Spleen (tissue), 11 donors: ENCODE measurements at regions not wholly inside any gene's neighbourhood (a gene's known extent, or its start where the extent isn't known, plus 50 kb on each side); places are given as distances from the start of the nearest gene placed in this dataset.

Experiments used
- DNase-seq: peaks from one replicate; pipeline ENCODE4 v3.0.0-alpha.2; 2020
- H3K27ac ChIP-seq, 8 donors: fragments of 200-600 bp; sonication (generic) in 7 of 8; 1 replicate in 4 of 8; 2 replicates in 4 of 8; pipeline versions ENCODE4 v1.5.0 to v1.8.0; 2016 to 2021; ENCODE audit warnings: inconsistent platforms in 4 of 8, mild to moderate bottlenecking in 4 of 8, moderate library complexity in 1 of 8
- H3K27me3 ChIP-seq, 7 donors: fragments of 200-600 bp; sonication (generic) in 6 of 7; replicated peaks in 1 of 7; 1 replicate in 4 of 7; 2 replicates in 3 of 7; pipeline versions ENCODE4 v1.5.0 to v1.8.0; 2016 to 2021; ENCODE audit warnings: inconsistent platforms in 3 of 7, mild to moderate bottlenecking in 1 of 7
- H3K36me3 ChIP-seq, 6 donors: fragments of 200-600 bp; sonication (generic) in 5 of 6; 1 replicate in 4 of 6; 2 replicates in 2 of 6; pipeline versions ENCODE4 v1.5.0 to v1.8.0; 2016 to 2021; ENCODE audit warnings: inconsistent platforms in 2 of 6
- H3K4me1 ChIP-seq, 6 donors: fragments of 200-600 bp; sonication (generic) in 5 of 6; 1 replicate in 3 of 6; 2 replicates in 3 of 6; pipeline versions ENCODE4 v1.5.0 to v1.8.0; 2016 to 2021; ENCODE audit warnings: inconsistent platforms in 3 of 6
- H3K4me3 ChIP-seq, 8 donors: fragments of 200-600 bp; sonication (generic) in 7 of 8; 1 replicate in 4 of 8; 2 replicates in 4 of 8; pipeline versions ENCODE4 v1.5.0 to v1.8.0; 2016 to 2021; ENCODE audit warnings: inconsistent platforms in 4 of 8, mild to moderate bottlenecking in 4 of 8, moderate library complexity in 2 of 8
- H3K9me3 ChIP-seq, 8 donors: fragments of 200-600 bp; sonication (generic) in 7 of 8; 1 replicate in 4 of 8; 2 replicates in 4 of 8; pipeline versions ENCODE4 v1.5.0 to v1.8.0; 2016 to 2021; ENCODE audit warnings: inconsistent platforms in 4 of 8
- CTCF ChIP-seq, 11 experiments: fragments of 200-600 bp in 7 of 11; fragments of 450-650 bp in 4 of 11; sonication (generic) in 4 of 11; IDR thresholded peaks in 8 of 11; conservative IDR thresholded peaks in 3 of 11; 1 replicate in 7 of 11; 2 replicates in 4 of 11; pipeline versions ENCODE4 v1.4.0 to v1.8.0; 2016 to 2021; ENCODE audit warnings: antibody characterized with exemption in 11 of 11, inconsistent platforms in 4 of 11, mild to moderate bottlenecking in 1 of 11
- POLR2A ChIP-seq, 3 donors: fragments of 450-650 bp; IDR thresholded peaks; one replicate each; pipeline ENCODE4 v1.5.1; 2017; ENCODE audit warnings: antibody characterized with exemption in 3 of 3, mild to moderate bottlenecking in 1 of 3
- POLR2AphosphoS5 ChIP-seq, 3 donors: sonication (generic); formaldehyde crosslinking; IDR thresholded peaks; one replicate each; pipeline ENCODE4 v1.5.1; 2017; ENCODE audit warnings: antibody characterized with exemption in 3 of 3
- WGBS, 5 donors: extraction: QIAGEN DNeasy Blood & Tissue Kit in 3 of 5; methylation state at CpG; one replicate each; pipeline versions ENCODE4 v1.1.5 to v1.1.7; 2013 to 2018; 5-methylcytosine and 5-hydroxymethylcytosine counted together
- intact Hi-C: fragments of 100-400 bp; cut with DNase I; formaldehyde crosslinking; loops from one replicate; pipeline ENCODE4 v1.15.0; 2023; ENCODE audit warnings: low total_unique reads
- donor health status: healthy with polysubstance abuse.
- donor health status: DM: no; HTN: no; CAD: no; lungs with moderate emphysema.
- donor health status: DM: no; HTN: no; CAD: no.
- donor health status: Bipolar disorder and iron deficiency.
- donor health status: healthy.
- donor health status: DM: no; HTN: no; CAD: no.
- donor health status: DM: yes; HTN: yes; CAD: no.

GRCh38 chr3:22372292-22373062, 621.5 kb upstream of the ZNF385D start:
- H3K9me3 ChIP-seq = no peaks in the 10 kb centered on the region
- H3K4me3 ChIP-seq = peak overlapping the region in 4 of 8 donors; percentile 2 to 26 (median 12)
- intact Hi-C loops = no loop called here
- peak; percentile 62 for DNase-seq
- H3K4me1 ChIP-seq = peaks cover 0 to 11% (median 3%) of the 10 kb centered on the region in 6 donors
- H3K27ac ChIP-seq = no peak overlapping the region
- no peaks in the 10 kb centered on the region for H3K36me3 ChIP-seq
- TF ChIP-seq CTCF (IDR thresholded peaks at IDR 0.05 in 8 of 11, conservative IDR thresholded peaks at IDR 0.05 in 3 of 11) (no peak), POLR2AphosphoS5 (IDR thresholded peaks at IDR 0.05) (no peak), POLR2A (IDR thresholded peaks at IDR 0.05) (no peak)
- H3K27me3 ChIP-seq = peaks cover 0 to 32% (median 14%) of the 10 kb centered on the region in 7 donors
- 2 to 10% (median 3%) methylated on average over 40 to 74 of the region's 74 CpGs for WGBS, 5 donors

DNA sequence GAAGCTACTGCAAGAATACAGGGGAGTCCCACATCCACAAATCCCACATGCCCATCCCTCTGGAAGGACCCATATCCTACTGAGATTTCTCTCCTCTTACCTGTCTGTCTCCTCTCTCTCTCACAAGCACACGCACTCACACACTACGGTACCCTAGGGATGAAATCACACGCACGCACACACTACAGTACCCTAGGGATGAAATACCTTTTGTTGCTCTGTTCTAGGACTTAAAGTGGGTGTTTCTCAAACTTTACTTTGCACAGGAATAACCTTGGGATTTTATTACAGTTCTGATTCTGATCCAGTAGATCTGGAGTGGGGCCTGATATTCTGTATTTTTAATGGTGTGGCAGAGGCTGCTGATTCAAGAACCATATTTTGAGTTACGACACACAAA, 622.2 kb upstream of the ZNF385D start:
- Histone ChIP-seq H3K9me3 (no peaks in the 10 kb centered on the region), H3K4me1 (peaks cover 0 to 11% (median 3%) of the 10 kb centered on the region in 6 donors), H3K36me3 (no peaks in the 10 kb centered on the region), H3K27me3 (peaks cover 0 to 32% (median 14%) of the 10 kb centered on the region in 7 donors), H3K27ac (no peak overlapping the region), H3K4me3 (no peak overlapping the region)
- TF ChIP-seq POLR2AphosphoS5 (IDR thresholded peaks at IDR 0.05) (no peak), CTCF (IDR thresholded peaks at IDR 0.05 in 8 of 11, conservative IDR thresholded peaks at IDR 0.05 in 3 of 11) (no peak), POLR2A (IDR thresholded peaks at IDR 0.05) (no peak)
- WGBS, 5 donors = 91 to 97% (median 97%) methylated on average over 5 of the region's 5 CpGs
- no peak for DNase-seq
- intact Hi-C loops = no loop called here

GRCh38 chr3:22373827-22374226, 622.8 kb upstream of the ZNF385D start:
- no peak for DNase-seq
- no peaks in the 10 kb centered on the region for H3K9me3 ChIP-seq
- intact Hi-C loops = no loop called here
- H3K27me3 ChIP-seq = peaks cover 0 to 32% (median 14%) of the 10 kb centered on the region in 7 donors
- WGBS, 5 donors = 88 to 97% (median 94%) methylated on average over 3 of the region's 3 CpGs
- peaks cover 0 to 11% (median 3%) of the 10 kb centered on the region in 6 donors for H3K4me1 ChIP-seq
- no peak overlapping the region for H3K4me3 ChIP-seq
- H3K27ac ChIP-seq = no peak overlapping the region
- no peaks in the 10 kb centered on the region for H3K36me3 ChIP-seq
- no peak for TF ChIP-seq POLR2AphosphoS5 (IDR thresholded peaks at IDR 0.05)
- no peak for TF ChIP-seq CTCF (IDR thresholded peaks at IDR 0.05 in 8 of 11, conservative IDR thresholded peaks at IDR 0.05 in 3 of 11)
- TF ChIP-seq POLR2A (IDR thresholded peaks at IDR 0.05) = no peak

DNA sequence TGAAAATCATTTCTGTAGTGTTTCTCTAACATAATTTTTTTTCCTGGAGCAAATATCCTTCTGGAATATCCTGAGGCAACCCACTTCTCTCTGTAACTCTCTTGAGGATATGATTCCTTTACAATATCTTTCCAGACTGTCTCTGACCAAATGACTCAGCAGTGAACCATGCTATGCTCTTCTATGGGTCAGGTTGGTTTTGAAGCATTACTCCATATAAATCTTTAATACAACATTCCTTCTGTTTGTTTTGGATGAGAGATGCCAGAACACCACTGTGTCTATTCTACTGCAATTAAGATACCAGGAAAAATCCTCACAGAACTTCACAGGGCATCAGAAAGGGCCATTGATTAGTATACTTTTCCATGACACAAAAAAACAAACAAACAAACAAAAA, 626.4 kb upstream of the ZNF385D start:
- Histone ChIP-seq H3K27ac (no peak overlapping the region), H3K4me1 (peaks cover 0 to 5% (median under 1%) of the 10 kb centered on the region in 6 donors), H3K4me3 (no peak overlapping the region), H3K9me3 (no peaks in the 10 kb centered on the region), H3K27me3 (peaks cover 0 to 14% (median 6%) of the 10 kb centered on the region in 7 donors), H3K36me3 (no peaks in the 10 kb centered on the region)
- intact Hi-C loops = no loop called here
- TF ChIP-seq CTCF (IDR thresholded peaks at IDR 0.05 in 8 of 11, conservative IDR thresholded peaks at IDR 0.05 in 3 of 11) (no peak), POLR2A (IDR thresholded peaks at IDR 0.05) (no peak), POLR2AphosphoS5 (IDR thresholded peaks at IDR 0.05) (no peak)
- no peak for DNase-seq
